Activated T-helper 1 cell treated with anti-CD3 and anti-CD28 coated beads, Interleukin-2, amount 50 U/mL, for 16 hours (primary cell): ENCODE measurements at regions not wholly inside any gene's neighbourhood (a gene's known extent, or its start where the extent isn't known, plus 50 kb on each side); places are given as distances from the start of the nearest gene placed in this dataset.

Source experiments
- DNase-seq, 2 donors: peaks; one replicate each; pipeline ENCODE4 v3.0.0-alpha.2; 2020; ENCODE audit warnings: low read depth in 1 of 2, low spot score in 1 of 2

- DNase-seq = no peak
Measured at GRCh38 chr14:65794674-65795279, 382.2 kb downstream of the FUT8 start.

DNA sequence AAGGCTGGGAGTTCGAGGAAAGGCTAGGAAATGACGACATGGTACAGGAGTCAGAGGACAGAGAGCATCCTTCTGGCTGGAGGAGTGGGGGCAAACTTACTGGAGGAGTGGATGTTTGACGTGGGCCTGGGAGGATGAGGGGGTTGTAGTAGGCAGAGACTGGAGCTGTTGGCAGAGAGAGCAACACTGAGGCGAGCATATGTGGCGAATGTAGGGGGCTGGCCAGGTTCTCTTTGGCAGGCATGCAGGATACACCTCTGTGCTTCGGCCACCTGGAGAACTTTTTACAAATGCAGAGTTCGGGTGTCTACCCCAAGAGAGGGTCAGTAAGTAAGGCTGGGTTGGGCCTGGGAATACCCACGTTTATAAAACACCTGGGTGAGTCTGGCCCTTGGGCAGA is 385.7 kb downstream of the FUT8 start:
- no peak for DNase-seq

DNA sequence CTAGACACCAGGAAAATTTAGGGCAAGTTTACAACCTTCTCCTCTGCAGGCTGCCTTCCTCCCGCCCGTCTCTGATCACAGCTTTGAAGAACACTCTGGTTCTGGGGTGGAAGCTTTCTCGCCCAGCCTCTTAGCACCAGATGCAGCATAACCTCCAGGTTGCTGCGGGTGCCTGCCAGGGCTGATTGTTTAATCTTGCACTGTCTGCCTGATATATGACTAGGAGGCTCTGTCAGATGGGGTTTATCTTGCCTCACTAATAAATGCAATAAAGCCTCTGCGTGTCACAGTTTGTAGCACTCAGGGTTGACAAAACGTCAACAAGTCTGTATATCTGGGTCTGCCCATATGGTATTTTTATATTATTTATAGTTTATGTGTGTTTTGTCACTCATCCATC is 388.2 kb downstream of the FUT8 start:
- DNase-seq = no peak

DNA sequence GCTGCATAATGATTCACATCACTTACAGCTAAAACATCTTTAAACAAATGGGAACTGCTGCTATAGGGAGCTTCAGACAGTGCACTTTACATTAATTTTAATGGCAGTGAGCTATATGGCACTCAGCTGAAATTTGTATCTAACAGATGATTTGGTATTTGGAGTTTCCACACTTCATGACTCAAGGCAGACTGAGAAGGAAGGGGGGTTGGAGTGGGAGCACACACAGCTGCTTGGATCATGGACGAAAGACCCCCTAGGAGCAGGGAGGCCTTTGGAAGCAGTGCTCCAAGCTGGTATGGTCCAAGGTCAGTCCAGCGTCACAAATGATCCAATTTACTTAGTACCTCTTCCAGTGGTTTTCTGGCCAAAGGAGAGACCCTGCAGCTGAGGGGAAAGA is 389.7 kb downstream of the FUT8 start:
- DNase-seq = no peak

DNA sequence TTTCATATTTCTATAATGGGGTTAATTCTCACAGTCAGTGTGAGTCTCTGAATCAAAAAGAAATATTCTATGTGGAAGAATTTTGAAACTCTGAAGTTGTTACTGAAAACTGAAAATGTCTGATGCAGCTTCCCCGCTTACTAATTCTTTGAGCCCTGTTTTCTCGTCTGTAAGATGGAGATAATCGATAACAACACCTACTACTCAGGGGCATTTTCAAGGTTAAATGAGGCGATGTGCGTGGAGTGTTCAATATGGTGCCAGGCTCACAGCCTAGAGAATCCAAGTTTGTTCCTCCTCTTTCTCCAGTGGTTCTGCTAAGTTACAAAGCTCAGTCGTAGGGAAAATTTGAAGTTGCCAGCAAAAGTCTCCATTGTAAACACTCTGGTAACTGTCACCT is 391.4 kb downstream of the FUT8 start:
- no peak for DNase-seq

- no peak for DNase-seq
Measured at GRCh38 chr14:65804439-65805112, 392.0 kb downstream of the FUT8 start.

DNA sequence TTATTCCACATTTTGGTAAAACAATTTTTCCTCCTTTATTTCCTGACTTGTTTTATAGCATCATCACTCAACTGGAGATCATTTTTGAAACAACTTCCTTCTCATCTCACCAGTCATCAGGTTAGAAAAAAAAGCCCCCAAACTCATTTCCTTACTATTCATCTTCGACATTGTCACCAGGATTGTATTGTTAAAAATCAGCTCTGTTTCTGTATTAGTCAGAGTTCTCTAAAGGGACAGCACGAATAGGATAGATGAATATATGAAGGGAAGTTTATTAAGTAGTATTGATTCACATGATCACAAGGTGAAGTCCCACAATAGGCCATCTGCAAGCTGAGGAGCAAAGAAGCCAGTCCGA is 392.6 kb downstream of the FUT8 start:
- DNase-seq = no peak

DNA sequence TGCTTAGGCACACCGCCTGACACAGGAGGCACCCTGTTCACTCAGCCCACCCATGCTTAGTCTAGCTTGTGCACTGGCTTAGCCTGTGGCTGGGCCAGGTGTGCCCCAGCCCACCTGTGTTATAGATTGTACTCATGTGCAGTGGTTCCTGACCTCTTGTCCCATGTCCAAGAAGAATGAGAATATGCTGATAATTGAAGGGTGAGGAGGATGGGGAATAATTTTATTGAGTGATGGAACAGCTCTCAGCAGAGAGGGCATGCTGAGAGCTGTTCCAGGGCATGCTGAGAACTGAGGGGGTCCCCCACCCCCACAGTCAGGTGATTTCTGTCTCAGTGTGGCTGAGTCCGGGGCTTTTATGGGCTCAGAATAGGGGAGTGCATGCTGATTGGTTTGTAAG is 395.9 kb downstream of the FUT8 start:
- no peak for DNase-seq

DNA sequence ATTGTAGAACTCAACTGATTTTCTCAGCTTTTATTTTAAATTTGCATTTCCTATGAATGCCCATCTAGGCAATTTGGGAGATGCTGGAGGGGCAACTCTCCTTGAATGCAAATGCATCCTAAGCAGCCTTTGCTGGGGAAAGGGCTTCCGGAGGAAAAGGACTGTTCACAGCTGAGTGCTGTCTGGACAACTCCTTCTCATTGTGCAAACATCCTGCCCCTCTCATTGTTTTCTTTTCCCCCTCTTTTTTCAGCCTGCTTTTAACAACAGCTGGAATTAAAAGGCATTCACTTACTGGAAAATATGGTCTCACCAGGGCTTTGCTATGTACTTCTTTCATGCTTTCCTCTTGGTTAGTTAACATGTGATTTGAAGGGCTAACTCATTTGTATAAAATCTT is 397.8 kb downstream of the FUT8 start:
- no peak for DNase-seq

DNA sequence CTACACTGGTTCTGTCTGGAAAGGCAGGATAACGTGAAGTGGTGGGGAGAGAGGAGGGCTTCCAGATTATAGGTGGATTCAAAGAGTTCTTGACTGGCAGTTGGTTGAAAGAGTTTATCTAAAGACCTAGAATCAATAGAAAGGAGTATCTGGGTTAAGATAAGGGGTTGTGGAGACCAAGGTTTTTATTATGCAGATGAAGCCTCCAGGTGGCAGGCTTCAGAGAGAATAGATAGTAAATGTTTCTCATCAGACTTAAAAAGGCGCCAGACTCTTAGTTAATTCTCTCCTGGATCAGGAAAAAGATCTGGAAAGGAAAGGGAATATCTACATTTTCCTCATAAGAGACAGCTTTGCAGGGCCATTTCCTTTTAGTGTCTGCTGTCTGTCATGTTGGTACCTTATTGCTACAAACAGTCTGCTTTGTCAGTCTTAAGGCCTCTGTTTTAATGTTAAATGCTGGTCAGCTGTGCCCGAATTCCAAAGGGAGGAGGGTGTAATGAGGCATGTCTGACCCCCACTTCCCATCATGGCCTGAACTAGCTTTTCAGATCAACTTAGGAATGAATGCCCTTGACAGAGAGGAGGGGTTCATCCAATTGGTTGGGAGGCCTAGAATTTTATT is 401.3 kb downstream of the FUT8 start:
- DNase-seq = no peak

GRCh38 chr14:65815127-65815526 is 402.6 kb downstream of the FUT8 start:
- DNase-seq = no peak

DNA sequence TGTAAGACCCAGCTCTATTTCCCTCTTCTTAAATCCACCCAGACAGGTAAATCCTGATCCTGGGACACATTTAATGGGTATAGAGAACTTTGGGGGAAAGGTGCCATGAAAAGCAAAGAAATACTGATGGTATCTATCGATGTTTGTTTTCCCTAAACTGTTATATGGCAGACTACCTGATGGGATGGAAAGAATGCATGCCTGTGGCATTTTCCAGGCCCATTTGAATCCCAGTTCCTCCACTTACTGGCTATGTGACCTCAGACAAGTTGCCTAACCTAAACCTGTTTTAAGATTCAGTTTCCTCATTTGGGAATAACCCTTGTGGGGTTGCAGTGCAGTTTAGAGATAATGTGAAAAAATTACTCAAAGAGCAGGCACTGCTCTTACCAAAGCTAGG is 404.5 kb downstream of the FUT8 start:
- DNase-seq = no peak

- no peak for DNase-seq
Measured at GRCh38 chr14:65819569-65819968, 407.0 kb downstream of the FUT8 start.

- no peak for DNase-seq
Measured at GRCh38 chr14:65821224-65821753, 408.8 kb downstream of the FUT8 start.

DNA sequence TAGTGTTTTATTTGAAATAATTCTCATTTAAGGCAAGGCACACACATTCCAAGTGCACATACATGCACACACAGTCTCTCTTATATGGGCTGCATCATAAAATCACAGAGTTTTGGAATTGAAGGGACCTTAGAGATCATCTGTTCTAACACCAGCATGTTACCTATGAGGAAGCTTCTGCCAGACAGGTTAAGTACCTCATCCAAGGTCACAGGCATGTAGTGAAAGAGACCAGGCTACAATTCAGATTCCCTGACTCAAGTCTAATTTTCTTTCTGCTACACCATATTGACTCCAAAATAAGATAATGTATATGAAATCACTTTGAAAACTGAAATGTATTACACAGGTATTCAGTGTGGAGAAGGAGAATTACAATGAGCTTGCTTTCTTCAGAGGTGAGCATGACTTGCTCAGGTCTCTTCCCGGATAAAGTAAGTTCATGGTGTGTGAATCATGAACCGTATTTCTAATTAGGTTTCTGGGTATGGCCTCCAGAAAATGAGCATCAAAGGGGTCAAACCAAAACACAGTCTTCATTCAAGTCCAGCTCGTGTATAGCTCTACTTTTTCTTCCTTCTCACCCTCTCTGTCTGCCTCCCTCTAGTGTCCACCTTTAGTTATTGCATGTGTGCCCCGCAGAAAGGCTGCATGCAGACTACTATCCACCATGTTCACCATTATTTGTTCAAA is 411.9 kb downstream of the FUT8 start:
- peak in 1 of 2 donors; percentile 34 for DNase-seq

- no peak for DNase-seq
Measured at GRCh38 chr14:65824978-65825299, 412.4 kb downstream of the FUT8 start.

- DNase-seq = no peak
Measured at GRCh38 chr14:65826946-65827345, 414.4 kb downstream of the FUT8 start.

DNA sequence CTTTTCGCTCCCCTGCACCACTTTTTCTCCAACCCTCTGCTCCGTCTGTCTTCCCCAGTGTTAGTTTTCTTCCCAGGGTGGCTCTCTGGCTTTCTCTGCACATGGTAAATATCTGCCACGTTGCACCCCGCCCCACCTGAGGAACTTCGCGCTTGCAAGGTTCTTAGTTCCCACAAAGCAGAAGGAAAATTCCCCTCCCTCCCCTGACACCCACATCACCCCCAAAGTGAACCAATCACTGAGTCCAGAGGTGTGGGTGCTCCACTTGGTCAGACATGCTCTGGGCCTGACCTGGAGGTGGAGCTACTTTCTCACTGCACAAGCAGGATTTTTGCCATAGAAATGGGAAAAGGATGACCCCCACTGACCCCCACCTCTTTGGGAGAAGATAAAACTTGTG is 415.0 kb downstream of the FUT8 start:
- DNase-seq = no peak

DNA sequence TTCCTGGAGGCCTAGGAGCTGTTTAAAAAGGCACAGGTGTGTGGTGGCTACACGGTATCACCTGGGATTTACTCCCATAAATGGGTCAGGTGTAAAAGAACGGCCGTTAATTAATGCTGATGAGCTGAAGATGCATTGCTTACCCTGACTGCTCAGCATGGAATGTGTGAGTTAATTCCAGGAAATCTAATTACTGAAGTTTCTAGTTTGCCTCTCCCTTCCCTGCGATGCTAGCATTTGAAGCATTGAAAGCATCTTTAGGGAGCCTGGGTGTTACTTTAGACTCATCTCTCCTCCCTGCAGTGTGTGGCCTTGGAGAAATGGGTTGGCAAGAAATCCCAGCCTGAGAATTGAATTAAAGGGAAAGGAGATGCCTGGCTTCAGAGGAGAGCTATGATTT is 415.9 kb downstream of the FUT8 start:
- DNase-seq = no peak

DNA sequence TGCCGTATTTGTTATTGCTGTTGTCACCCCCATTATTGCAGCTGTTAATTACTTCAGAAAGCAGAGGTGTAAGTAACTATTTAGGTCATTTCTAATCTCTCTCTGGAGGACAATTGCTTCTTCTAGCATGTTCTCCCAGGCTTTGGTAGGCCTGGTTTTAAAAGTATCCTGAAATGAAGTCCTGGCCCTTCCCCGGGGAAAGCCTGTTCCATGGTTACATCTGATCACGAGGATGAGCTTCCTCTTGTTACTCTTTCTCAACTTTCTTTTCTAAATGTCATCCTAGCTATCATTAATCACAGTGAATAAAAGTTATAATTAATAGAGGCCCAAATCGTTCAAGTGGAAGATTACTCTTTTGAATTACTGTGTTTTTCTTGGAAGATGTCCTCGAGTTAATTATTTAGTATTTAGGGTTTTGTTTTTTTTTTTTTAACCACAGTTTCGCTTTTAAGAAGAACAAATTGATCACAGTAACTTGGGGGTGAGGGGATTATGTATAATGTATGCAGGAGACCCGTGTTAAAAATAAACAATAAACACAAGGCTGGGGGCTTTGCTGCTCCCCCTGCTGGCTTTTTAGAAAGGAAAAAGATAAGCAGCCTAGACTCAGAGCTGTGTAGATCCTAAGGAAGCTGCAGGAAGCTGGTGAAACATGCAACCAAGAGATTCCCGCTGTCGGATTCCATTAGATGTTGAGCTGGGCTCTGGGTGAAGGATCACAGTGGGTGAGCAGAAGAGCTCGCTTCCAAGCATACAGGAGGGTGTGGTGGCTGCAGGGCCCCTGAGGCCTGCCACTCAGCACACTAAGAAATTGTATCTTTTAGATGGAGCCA is 420.1 kb downstream of the FUT8 start:
- DNase-seq = no peak

DNA sequence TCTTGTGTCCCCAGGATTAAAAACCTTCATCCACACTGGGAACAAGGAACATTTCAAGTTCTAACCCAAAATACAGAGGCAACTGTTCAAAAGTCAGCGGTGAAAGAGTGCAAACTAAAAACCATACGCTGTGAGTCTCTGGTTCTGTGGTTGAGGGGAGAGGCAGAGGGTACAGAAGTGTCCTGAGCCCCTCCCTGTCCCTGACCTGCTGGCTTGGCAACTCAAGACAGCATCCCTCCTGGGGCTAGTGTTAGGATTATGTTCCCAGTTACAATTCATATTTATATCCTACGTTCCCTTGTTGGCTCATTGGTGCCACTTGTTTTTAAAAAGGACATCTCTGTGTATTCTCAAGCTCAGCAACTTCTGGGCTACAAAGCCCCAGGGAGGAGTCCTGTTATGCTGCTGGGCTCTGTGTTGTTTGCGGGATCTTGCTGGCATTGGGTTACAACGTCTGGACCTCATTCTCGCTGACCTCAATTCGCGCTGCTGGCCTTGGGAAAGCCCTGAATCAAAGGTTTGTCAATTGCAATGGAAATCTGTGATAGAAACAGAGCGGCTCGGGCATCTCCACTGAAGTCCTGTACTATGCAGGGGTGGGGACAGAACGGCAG is 420.8 kb downstream of the FUT8 start:
- DNase-seq = no peak
